ENCODE measurements at regions not wholly inside any gene's neighbourhood (a gene's known extent, or its start where the extent isn't known, plus 50 kb on each side); places are given as distances from the start of the nearest gene placed in this dataset.
"Not testable (repeated sequence)": the region's sequence is repeated elsewhere in the genome, so short reads cannot be mapped to it uniquely, and the experiment has no call there.

- intact Hi-C loops (cut with micrococcal nuclease), result not testable (repeated sequence)
These were observed 287.6 kb upstream of the RASGRP1 start for GRCh38 chr15:38852188-38852587.

GRCh38 chr15:38853608-38854007 lies 289.0 kb upstream of the RASGRP1 start:
- intact Hi-C loops (cut with micrococcal nuclease), result no loop called here

- intact Hi-C loops (cut with micrococcal nuclease), result no loop called here
These were observed 289.9 kb upstream of the RASGRP1 start for GRCh38 chr15:38854506-38854905.

- intact Hi-C loops (cut with micrococcal nuclease), result no loop called here
These were observed 293.2 kb upstream of the RASGRP1 start for GRCh38 chr15:38857814-38858213.

GRCh38 chr15:38859574-38859973 lies 295.0 kb upstream of the RASGRP1 start:
- intact Hi-C loops (cut with micrococcal nuclease), result no loop called here

- intact Hi-C loops (cut with micrococcal nuclease), result no loop called here
These were observed 295.6 kb upstream of the RASGRP1 start for GRCh38 chr15:38860253-38860652.

GRCh38 chr15:38860674-38861073 lies 296.1 kb upstream of the RASGRP1 start:
- intact Hi-C loops (cut with micrococcal nuclease), result no loop called here

- intact Hi-C loops (cut with micrococcal nuclease), result no loop called here
These were observed 296.5 kb upstream of the RASGRP1 start for GRCh38 chr15:38861108-38861507.

GRCh38 chr15:38862099-38862498 lies 297.5 kb upstream of the RASGRP1 start:
- intact Hi-C loops (cut with micrococcal nuclease), result no loop called here

GRCh38 chr15:38863381-38863780 lies 298.8 kb upstream of the RASGRP1 start:
- intact Hi-C loops (cut with micrococcal nuclease), result no loop called here

- intact Hi-C loops (cut with micrococcal nuclease), result no loop called here
These were observed 299.5 kb upstream of the RASGRP1 start for GRCh38 chr15:38864122-38864521.

- intact Hi-C loops (cut with micrococcal nuclease), result no loop called here
These were observed 300.4 kb upstream of the RASGRP1 start for GRCh38 chr15:38864827-38865581.

GRCh38 chr15:38867556-38867955 lies 302.9 kb upstream of the RASGRP1 start:
- intact Hi-C loops (cut with micrococcal nuclease), result no loop called here

- intact Hi-C loops (cut with micrococcal nuclease), result no loop called here
These were observed 303.9 kb upstream of the RASGRP1 start for GRCh38 chr15:38868326-38869114.

- intact Hi-C loops (cut with micrococcal nuclease), result no loop called here
These were observed 307.0 kb upstream of the RASGRP1 start for GRCh38 chr15:38871638-38872037.

- intact Hi-C loops (cut with micrococcal nuclease), result no loop called here
These were observed 308.1 kb upstream of the RASGRP1 start for GRCh38 chr15:38872732-38873131.

- intact Hi-C loops (cut with micrococcal nuclease), result no loop called here
These were observed 308.5 kb upstream of the RASGRP1 start for GRCh38 chr15:38873158-38873557.

GRCh38 chr15:38874464-38874863 lies 309.9 kb upstream of the RASGRP1 start:
- intact Hi-C loops (cut with micrococcal nuclease), result no loop called here

GRCh38 chr15:38876211-38876610 lies 311.6 kb upstream of the RASGRP1 start:
- intact Hi-C loops (cut with micrococcal nuclease), result no loop called here

GRCh38 chr15:38876621-38877020 lies 312.0 kb upstream of the RASGRP1 start:
- intact Hi-C loops (cut with micrococcal nuclease), result no loop called here

- intact Hi-C loops (cut with micrococcal nuclease), result no loop called here
These were observed 312.9 kb upstream of the RASGRP1 start for GRCh38 chr15:38877471-38877870.

- intact Hi-C loops (cut with micrococcal nuclease), result no loop called here
These were observed 313.4 kb upstream of the RASGRP1 start for GRCh38 chr15:38878026-38878425.

GRCh38 chr15:38878926-38879325 lies 314.3 kb upstream of the RASGRP1 start:
- intact Hi-C loops (cut with micrococcal nuclease), result no loop called here
